HEK293 (cell line): ENCODE measurements at regions not wholly inside any gene's neighbourhood (a gene's known extent, or its start where the extent isn't known, plus 50 kb on each side); places are given as distances from the start of the nearest gene placed in this dataset.

Experiments used
- CTCF ChIA-PET: fragments of 350-600 bp; formaldehyde crosslinking; extraction: SDS; loops from one replicate; lab custom pipeline; 2021; ENCODE audit warnings: antibody characterized with exemption; lab: Yijun Ruan, JAX
- POLR2A ChIA-PET: fragments of 300-600 bp; formaldehyde crosslinking; extraction: SDS; loops from one replicate; lab custom pipeline; 2020; ENCODE audit warnings: antibody characterized with exemption, inconsistent platforms; lab: Yijun Ruan, JAX
- H3K27ac ChIP-seq: fragments of 200-500 bp; sonication (Bioruptor generic); 2 replicates; pipeline ENCODE4 v1.5.1; 2014; ENCODE audit warnings: low read depth, low read length, control low read depth, inconsistent platforms; ENCODE audit errors: extremely low read depth
- H3K36me3 ChIP-seq, 2 experiments: fragments of 200-500 bp in 1 of 2; sonication (Bioruptor generic) in 1 of 2; 1 replicate in 1 of 2; 2 replicates in 1 of 2; pipeline ENCODE4 v1.5.1; 2014 to 2017; ENCODE audit warnings: inconsistent platforms in 2 of 2, low read length in 2 of 2; ENCODE audit not compliant: control insufficient read depth in 2 of 2, insufficient read depth in 1 of 2
- H3K4me1 ChIP-seq: fragments of 200-500 bp; sonication (Bioruptor generic); 2 replicates; pipeline ENCODE4 v1.5.1; 2014; ENCODE audit warnings: mild to moderate bottlenecking, low read length, inconsistent platforms; ENCODE audit not compliant: control insufficient read depth, insufficient read depth
- H3K4me3 ChIP-seq: 2 replicates; pipeline ENCODE4 v1.5.1; 2011; ENCODE audit warnings: low read depth, mild to moderate bottlenecking, control low read depth, low read length, moderate library complexity
- H3K9me3 ChIP-seq: fragments of 200-500 bp; sonication (Bioruptor generic); 2 replicates; pipeline ENCODE4 v1.5.1; 2014; ENCODE audit warnings: low read depth, low read length, inconsistent platforms; ENCODE audit not compliant: control insufficient read depth, insufficient read depth
- GLIS1 ChIP-seq: fragments of 450-650 bp; formaldehyde crosslinking; IDR thresholded peaks from 2 replicates; pipeline ENCODE4 v1.5.1; 2016; ENCODE audit warnings: missing biosample characterization, missing genetic modification characterization
- IKZF3 ChIP-seq: fragments of 450-650 bp; IDR thresholded peaks from 2 replicates; pipeline ENCODE4 v1.5.0; 2018; ENCODE audit warnings: missing biosample characterization, mild to moderate bottlenecking, missing genetic modification characterization, moderate library complexity
- INSM2 ChIP-seq: fragments of 450-650 bp; formaldehyde crosslinking; IDR thresholded peaks from 2 replicates; pipeline ENCODE4 v1.5.1; 2016; ENCODE audit warnings: missing biosample characterization, missing genetic modification characterization
- MYNN ChIP-seq: fragments of 450-650 bp; formaldehyde crosslinking; IDR thresholded peaks from 2 replicates; pipeline ENCODE4 v1.5.1; 2016; ENCODE audit warnings: missing biosample characterization, missing genetic modification characterization, borderline replicate concordance
- PBX3 ChIP-seq: sonication (generic); formaldehyde crosslinking; IDR thresholded peaks from 2 replicates; pipeline ENCODE4 v1.8.1; 2022; ENCODE audit warnings: mild to moderate bottlenecking, moderate library complexity, missing genetic modification reagents
- SCRT1 ChIP-seq: fragments of 450-650 bp; formaldehyde crosslinking; IDR thresholded peaks from 2 replicates; pipeline ENCODE4 v1.5.1; 2016; ENCODE audit warnings: missing biosample characterization, missing genetic modification characterization, borderline replicate concordance
- TCF7L2 ChIP-seq: IDR thresholded peaks from 2 replicates; pipeline ENCODE4 v1.6.1; 2011; ENCODE audit warnings: low read depth, mild to moderate bottlenecking, inconsistent platforms, low read length, moderate library complexity, borderline replicate concordance
- ZNF132 ChIP-seq: fragments of 450-650 bp; formaldehyde crosslinking; IDR thresholded peaks from 2 replicates; pipeline ENCODE4 v1.5.1; 2017; ENCODE audit warnings: missing biosample characterization, missing genetic modification characterization, borderline replicate concordance
- ZNF133 ChIP-seq: fragments of 450-650 bp; formaldehyde crosslinking; IDR thresholded peaks from 2 replicates; pipeline ENCODE4 v1.5.1; 2016; ENCODE audit warnings: missing biosample characterization, missing genetic modification characterization
- ZNF16 ChIP-seq: fragments of 450-650 bp; formaldehyde crosslinking; IDR thresholded peaks from 2 replicates; pipeline ENCODE4 v1.5.1; 2016; ENCODE audit warnings: low read depth, missing biosample characterization, missing genetic modification characterization
- ZNF19 ChIP-seq: fragments of 450-650 bp; formaldehyde crosslinking; IDR thresholded peaks from 2 replicates; pipeline ENCODE4; 2016; ENCODE audit warnings: missing biosample characterization, missing genetic modification characterization, low read depth
- ZNF23 ChIP-seq: fragments of 450-650 bp; formaldehyde crosslinking; IDR thresholded peaks from 2 replicates; pipeline ENCODE4 v1.5.1; 2016; ENCODE audit warnings: missing biosample characterization, missing genetic modification characterization, borderline replicate concordance
- ZNF394 ChIP-seq: fragments of 450-650 bp; formaldehyde crosslinking; IDR thresholded peaks from 2 replicates; pipeline ENCODE4 v1.5.1; 2016; ENCODE audit warnings: missing biosample characterization, missing genetic modification characterization, mild to moderate bottlenecking, moderate library complexity, borderline replicate concordance
- ZNF544 ChIP-seq: fragments of 450-650 bp; formaldehyde crosslinking; IDR thresholded peaks from 2 replicates; pipeline ENCODE4 v1.5.0; 2017; ENCODE audit warnings: missing biosample characterization, missing genetic modification characterization
- ZNF549 ChIP-seq: fragments of 450-650 bp; IDR thresholded peaks from 2 replicates; pipeline ENCODE4 v1.5.1; 2018; ENCODE audit warnings: missing biosample characterization, missing genetic modification characterization, mild to moderate bottlenecking, inconsistent platforms, moderate library complexity
- ZNF561 ChIP-seq: fragments of 450-650 bp; IDR thresholded peaks from 2 replicates; pipeline ENCODE4 v1.5.1; 2018; ENCODE audit warnings: missing biosample characterization, missing genetic modification characterization, borderline replicate concordance
- ZNF692 ChIP-seq: fragments of 450-650 bp; formaldehyde crosslinking; IDR thresholded peaks from 2 replicates; pipeline ENCODE4 v1.5.1; 2016; ENCODE audit warnings: missing biosample characterization, missing genetic modification characterization
- TF ChIP-seq, protein P1 (sequence below): fragments of 450-650 bp; formaldehyde crosslinking; IDR thresholded peaks from 2 replicates; pipeline ENCODE4 v1.5.1; 2016; ENCODE audit warnings: missing biosample characterization, missing genetic modification characterization
- TF ChIP-seq, protein P2 (sequence below): fragments of 450-650 bp; formaldehyde crosslinking; IDR thresholded peaks from 2 replicates; pipeline ENCODE4 v1.5.1; 2016; ENCODE audit warnings: missing biosample characterization, missing genetic modification characterization

DNA sequence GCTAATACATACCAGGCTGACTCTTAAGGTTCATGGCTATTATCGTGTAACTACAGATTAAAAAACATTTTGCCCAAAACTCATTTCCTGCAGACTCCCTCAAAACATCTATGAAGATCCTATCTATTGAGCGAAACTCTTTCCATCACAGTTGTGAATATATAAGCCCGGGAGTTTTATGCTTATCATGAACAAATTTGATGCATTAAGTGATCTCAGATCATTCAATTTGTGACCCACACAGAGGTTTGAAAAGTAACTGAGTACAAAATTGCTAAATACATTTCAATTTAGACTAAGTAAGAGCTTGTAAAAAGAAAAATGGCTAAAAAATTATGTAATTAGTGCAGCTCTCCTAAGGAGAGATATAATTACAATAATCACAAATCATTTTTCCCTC is 1228.8 kb upstream of the TENM4 start (continued):
- no peak for TF ChIP-seq GLIS1 (tag by site-specific recombination)
- TF ChIP-seq ZNF544 (tag by site-specific recombination): no peak
- no peak for TF ChIP-seq ZNF549 (tag by site-specific recombination)
- TF ChIP-seq, protein P1, sequence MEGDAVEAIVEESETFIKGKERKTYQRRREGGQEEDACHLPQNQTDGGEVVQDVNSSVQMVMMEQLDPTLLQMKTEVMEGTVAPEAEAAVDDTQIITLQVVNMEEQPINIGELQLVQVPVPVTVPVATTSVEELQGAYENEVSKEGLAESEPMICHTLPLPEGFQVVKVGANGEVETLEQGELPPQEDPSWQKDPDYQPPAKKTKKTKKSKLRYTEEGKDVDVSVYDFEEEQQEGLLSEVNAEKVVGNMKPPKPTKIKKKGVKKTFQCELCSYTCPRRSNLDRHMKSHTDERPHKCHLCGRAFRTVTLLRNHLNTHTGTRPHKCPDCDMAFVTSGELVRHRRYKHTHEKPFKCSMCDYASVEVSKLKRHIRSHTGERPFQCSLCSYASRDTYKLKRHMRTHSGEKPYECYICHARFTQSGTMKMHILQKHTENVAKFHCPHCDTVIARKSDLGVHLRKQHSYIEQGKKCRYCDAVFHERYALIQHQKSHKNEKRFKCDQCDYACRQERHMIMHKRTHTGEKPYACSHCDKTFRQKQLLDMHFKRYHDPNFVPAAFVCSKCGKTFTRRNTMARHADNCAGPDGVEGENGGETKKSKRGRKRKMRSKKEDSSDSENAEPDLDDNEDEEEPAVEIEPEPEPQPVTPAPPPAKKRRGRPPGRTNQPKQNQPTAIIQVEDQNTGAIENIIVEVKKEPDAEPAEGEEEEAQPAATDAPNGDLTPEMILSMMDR (tag by site-specific recombination): no peak
- TF ChIP-seq PBX3 (CRISPR knock-in tag): no peak
- TF ChIP-seq ZNF133 (tag by site-specific recombination): no peak
- TF ChIP-seq IKZF3 (tag by site-specific recombination): no peak
- no peak for TF ChIP-seq TCF7L2
- no peak for TF ChIP-seq MYNN (tag by site-specific recombination)

DNA sequence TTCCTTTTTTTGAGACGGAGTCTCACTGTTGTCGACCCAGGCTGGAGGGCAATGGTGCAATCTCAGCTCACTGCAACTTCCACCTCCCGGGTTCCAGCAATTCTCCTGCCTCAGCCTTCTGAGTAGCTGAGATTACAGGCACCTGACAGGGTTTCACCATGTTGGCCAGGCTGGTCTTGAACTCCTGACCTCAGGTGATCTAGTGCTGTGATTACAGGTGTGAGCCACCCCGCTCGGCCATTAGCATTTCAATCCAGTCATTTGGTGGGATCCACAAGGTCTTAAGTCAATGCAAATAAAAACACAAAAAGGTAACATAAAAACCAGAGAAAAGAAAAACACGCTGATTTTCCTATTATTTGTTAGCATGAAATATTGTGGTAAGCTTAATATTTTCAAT is 1227.2 kb upstream of the TENM4 start:
- ChIA-PET POLR2A (no interaction called here), CTCF (no interaction called here)
- Histone ChIP-seq H3K36me3 (no peaks in the 10 kb centered on the region), H3K4me1 (no peaks in the 10 kb centered on the region), H3K4me3 (no peak overlapping the region), H3K27ac (no peak overlapping the region), H3K9me3 (no peaks in the 10 kb centered on the region)
- TF ChIP-seq ZNF394: no peak

DNA sequence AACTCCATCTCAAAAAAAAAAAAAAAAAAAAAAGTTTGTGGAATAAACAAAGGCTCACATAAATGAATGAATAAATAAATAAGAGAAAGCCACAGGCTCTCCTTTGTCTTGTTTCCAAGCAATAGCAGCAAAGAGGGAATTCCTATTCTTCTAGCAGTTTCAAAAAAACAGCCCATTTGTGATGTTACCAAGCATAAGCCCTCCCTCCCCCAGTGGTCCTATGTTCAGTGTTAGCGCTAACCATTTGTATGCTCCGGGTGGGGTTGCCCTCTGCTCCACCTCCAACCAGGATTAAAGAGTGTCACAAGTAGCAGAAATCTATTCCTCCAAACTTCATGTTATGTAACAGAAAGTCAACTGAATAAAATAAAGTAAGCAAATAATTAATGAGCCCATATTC is 1215.0 kb upstream of the TENM4 start:
- H3K9me3 ChIP-seq: no peaks in the 10 kb centered on the region
- ChIA-PET POLR2A (no interaction called here), CTCF (no interaction called here)
- no peak for TF ChIP-seq ZNF692 (tag by site-specific recombination)
- no peak for TF ChIP-seq ZNF16
- TF ChIP-seq ZNF132 (tag by site-specific recombination): no peak
- TF ChIP-seq SCRT1: no peak
- no peak for TF ChIP-seq ZNF23 (tag by site-specific recombination)
- no peak for TF ChIP-seq ZNF561
- TF ChIP-seq, protein P2, sequence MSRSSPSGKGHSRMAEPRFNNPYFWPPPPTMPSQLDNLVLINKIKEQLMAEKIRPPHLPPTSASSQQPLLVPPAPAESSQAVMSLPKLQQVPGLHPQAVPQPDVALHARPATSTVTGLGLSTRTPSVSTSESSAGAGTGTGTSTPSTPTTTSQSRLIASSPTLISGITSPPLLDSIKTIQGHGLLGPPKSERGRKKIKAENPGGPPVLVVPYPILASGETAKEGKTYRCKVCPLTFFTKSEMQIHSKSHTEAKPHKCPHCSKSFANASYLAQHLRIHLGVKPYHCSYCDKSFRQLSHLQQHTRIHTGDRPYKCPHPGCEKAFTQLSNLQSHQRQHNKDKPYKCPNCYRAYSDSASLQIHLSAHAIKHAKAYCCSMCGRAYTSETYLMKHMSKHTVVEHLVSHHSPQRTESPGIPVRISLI (tag by site-specific recombination): no peak
- no peak for TF ChIP-seq ZNF19 (tag by site-specific recombination)
- no peak for TF ChIP-seq INSM2 (tag by site-specific recombination)
- no peaks in the 10 kb centered on the region for H3K36me3 ChIP-seq
- no peak overlapping the region for H3K4me3 ChIP-seq
- no peaks in the 10 kb centered on the region for H3K4me1 ChIP-seq
- H3K27ac ChIP-seq: no peak overlapping the region
